Panc1 (cell line): ENCODE measurements at regions not wholly inside any gene's neighbourhood (a gene's known extent, or its start where the extent isn't known, plus 50 kb on each side); places are given as distances from the start of the nearest gene placed in this dataset.

Experiments used
- ATAC-seq: fragments of 200-7000 bp; cut with Tn5 transposase; 2 replicates; pipeline ENCODE4 v1.9.1; 2020; ENCODE audit warnings: mild to moderate bottlenecking, moderate library complexity
- BruUV-seq: library from RNA; stranded (reverse); fragments of 400-500 nt; replicated peaks from 2 replicates; lab custom pipeline; 2021; lab: Mats Ljungman, UMichigan
- CTCF ChIA-PET: fragments of 300-600 bp; sonication (Branson Sonifier 250); formaldehyde crosslinking; loops from one replicate; lab custom pipeline; 2022; ENCODE audit warnings: antibody characterized with exemption; lab: Charles Lee
- POLR2A ChIA-PET: fragments of 300-600 bp; sonication (Branson Sonifier 250); formaldehyde crosslinking; loops from one replicate; lab custom pipeline; 2022; ENCODE audit warnings: antibody characterized with exemption; lab: Charles Lee
- DNase-seq: peaks from one replicate; pipeline ENCODE4 v3.0.0-alpha.2; 2010; ENCODE audit warnings: low read depth, low spot score
- H3K27ac ChIP-seq: 2 replicates; pipeline ENCODE4 v1.5.1; 2011; ENCODE audit warnings: mild to moderate bottlenecking, low read length, inconsistent platforms
- H3K27me3 ChIP-seq: fragments of 200-500 bp; sonication (Bioruptor generic); 2 replicates; pipeline ENCODE4 v1.6.0; 2014; ENCODE audit warnings: low read length, inconsistent platforms; ENCODE audit not compliant: control insufficient read depth, insufficient read depth
- H3K36me3 ChIP-seq: fragments of 200-500 bp; sonication (Bioruptor generic); 2 replicates; pipeline ENCODE4 v1.5.1; 2014; ENCODE audit warnings: inconsistent platforms, mild to moderate bottlenecking, low read length, moderate library complexity; ENCODE audit not compliant: control insufficient read depth, insufficient read depth
- H3K4me1 ChIP-seq: 2 replicates; pipeline ENCODE4 v1.5.1; 2011; ENCODE audit warnings: inconsistent platforms, mild to moderate bottlenecking, low read length, moderate library complexity; ENCODE audit not compliant: control insufficient read depth, insufficient read depth
- H3K4me3 ChIP-seq, 2 experiments: 2 replicates each; pipeline ENCODE4 v1.5.1; 2011 to 2012; ENCODE audit warnings: low read depth in 2 of 2, low read length in 2 of 2, mild to moderate bottlenecking in 2 of 2, inconsistent platforms in 1 of 2, moderate library complexity in 1 of 2
- H3K9me3 ChIP-seq: fragments of 200-500 bp; sonication (Bioruptor generic); 2 replicates; pipeline ENCODE4 v1.5.1; 2014; ENCODE audit warnings: low read depth, mild to moderate bottlenecking, inconsistent platforms, low read length, moderate library complexity; ENCODE audit not compliant: control insufficient read depth, insufficient read depth
- CTCF ChIP-seq: fragments of 450-650 bp; IDR thresholded peaks from 2 replicates; pipeline ENCODE4 v1.5.1; 2017; ENCODE audit warnings: mild to moderate bottlenecking
- POLR2AphosphoS5 ChIP-seq: IDR thresholded peaks from 2 replicates; pipeline ENCODE4 v1.6.1; 2012; ENCODE audit warnings: mild to moderate bottlenecking, low read depth, low read length, moderate library complexity
- REST ChIP-seq, 2 experiments: IDR thresholded peaks; 2 replicates each; pipeline ENCODE4 v1.6.1; 2011 to 2012; ENCODE audit warnings: low read depth in 2 of 2, control low read depth in 1 of 2, low read length in 1 of 2, mild to moderate bottlenecking in 1 of 2, moderate library complexity in 1 of 2; ENCODE audit not compliant: insufficient read depth in 1 of 2
- SIN3A ChIP-seq: IDR thresholded peaks from 2 replicates; pipeline ENCODE4 v1.6.1; 2012; ENCODE audit warnings: low read depth, mild to moderate bottlenecking, low read length, moderate library complexity, borderline replicate concordance; ENCODE audit not compliant: insufficient read depth
- TCF7L2 ChIP-seq: IDR thresholded peaks from 2 replicates; pipeline ENCODE4 v1.6.1; 2011; ENCODE audit warnings: mild to moderate bottlenecking, low read depth, low read length, inconsistent platforms
- in situ Hi-C: cut with HindIII; loops from 2 replicates; pipeline ENCODE4 v1.10.0; 2016; ENCODE audit warnings: low sequenced_read_pairs, low pct_unique_long_range_greater_than_20kb
- intact Hi-C: fragments of 100-400 bp; cut with micrococcal nuclease; formaldehyde crosslinking; loops from one replicate; pipeline ENCODE4 v1.10.0; 2022; ENCODE audit not compliant: unreplicated experiment

GRCh38 chr2:224283466-224283965 lies 118.4 kb downstream of the FAM124B start:
- in situ Hi-C loops, result no loop called here
- TF ChIP-seq CTCF (no peak), TCF7L2 (no peak), POLR2AphosphoS5 (no peak), REST (IDR thresholded peaks at IDR 0.05; ENCODE audit: insufficient read depth in 1 of 2, low read depth in 2 of 2, low read length in 1 of 2) (no peak), SIN3A (no peak)
- no peaks in the 10 kb centered on the region for H3K4me1 ChIP-seq
- intact Hi-C loops, result no loop called here
- H3K27ac ChIP-seq, result no peak overlapping the region
- CTCF ChIA-PET, result interaction anchor here (1.2 to 3.2 kb wide), 3 partner anchors 290 to 313 kb away, joined by 3 to 43 read pairs (median 28); no protein-coding TSS in a partner anchor
- POLR2A ChIA-PET, result no interaction called here
- no peak for ATAC-seq
- peaks cover 11% of the 10 kb centered on the region for H3K27me3 ChIP-seq
- H3K36me3 ChIP-seq, result no peaks in the 10 kb centered on the region
- H3K4me3 ChIP-seq, result no peak overlapping the region
- no peaks in the 10 kb centered on the region for H3K9me3 ChIP-seq
- no peak for DNase-seq
- BruUV-seq, result no TSS peak

GRCh38 chr2:224281374-224281773 lies 120.5 kb downstream of the FAM124B start:
- H3K4me3 ChIP-seq, result no peak overlapping the region
- TF ChIP-seq SIN3A (no peak), TCF7L2 (no peak), CTCF (no peak), POLR2AphosphoS5 (no peak), REST (IDR thresholded peaks at IDR 0.05; ENCODE audit: insufficient read depth in 1 of 2, low read depth in 2 of 2, low read length in 1 of 2) (no peak)
- ATAC-seq (no peak), DNase-seq (no peak)
- H3K36me3 ChIP-seq, result no peaks in the 10 kb centered on the region
- H3K27ac ChIP-seq, result no peak overlapping the region
- in situ Hi-C loops, result no loop called here
- no peaks in the 10 kb centered on the region for H3K4me1 ChIP-seq
- H3K27me3 ChIP-seq, result peaks cover 9% of the 10 kb centered on the region
- BruUV-seq, result no TSS peak
- POLR2A ChIA-PET, result no interaction called here
- intact Hi-C loops, result no loop called here
- CTCF ChIA-PET, result no interaction called here
- no peaks in the 10 kb centered on the region for H3K9me3 ChIP-seq
